BJ (cell line): ENCODE measurements at regions not wholly inside any gene's neighbourhood (a gene's known extent, or its start where the extent isn't known, plus 50 kb on each side); places are given as distances from the start of the nearest gene placed in this dataset.

ENCODE experiments used
- CTCF ChIA-PET: fragments of 350-600 bp; formaldehyde crosslinking; extraction: SDS; loops from one replicate; lab custom pipeline; 2021; ENCODE audit warnings: antibody characterized with exemption, inconsistent platforms; lab: Yijun Ruan, JAX
- POLR2A ChIA-PET: fragments of 300-600 bp; sonication (Branson Sonifier 250); formaldehyde crosslinking; extraction: SDS; loops from one replicate; lab custom pipeline; 2021; ENCODE audit warnings: antibody characterized with exemption; lab: Charles Lee
- DNase-seq: peaks from one replicate; pipeline ENCODE4 v3.0.0-alpha.2; 2011; ENCODE audit warnings: low read depth
- H3K27me3 ChIP-seq: 2 replicates; pipeline ENCODE4 v1.6.0; 2011; ENCODE audit warnings: low read length; ENCODE audit not compliant: control insufficient read depth, insufficient read depth
- H3K36me3 ChIP-seq: 2 replicates; pipeline ENCODE4 v1.5.1; 2011; ENCODE audit warnings: low read length; ENCODE audit not compliant: control insufficient read depth, insufficient read depth
- H3K4me3 ChIP-seq: 2 replicates; pipeline ENCODE4 v1.5.1; 2011; ENCODE audit warnings: low read depth, mild to moderate bottlenecking, control low read depth, low read length
- CTCF ChIP-seq: IDR thresholded peaks from 2 replicates; pipeline ENCODE4 v1.5.1; 2011; ENCODE audit warnings: low read depth, mild to moderate bottlenecking, control low read depth, inconsistent platforms, low read length, moderate library complexity; ENCODE audit not compliant: insufficient read depth

- POLR2A ChIA-PET: no interaction called here
- TF ChIP-seq CTCF: no peak
- CTCF ChIA-PET: interaction anchor here (1.7 kb wide), 1 partner anchor 9 kb away, joined by 6 read pairs; no protein-coding TSS in a partner anchor
- Histone ChIP-seq H3K27me3 (peaks cover 44% of the 10 kb centered on the region), H3K4me3 (no peak overlapping the region), H3K36me3 (no peaks in the 10 kb centered on the region)
- DNase-seq: no peak
Measured at GRCh38 chr11:123362941-123363340, 67.1 kb upstream of the GRAMD1B start.

- Histone ChIP-seq H3K4me3 (no peak overlapping the region), H3K36me3 (no peaks in the 10 kb centered on the region), H3K27me3 (peaks cover 48% of the 10 kb centered on the region)
- TF ChIP-seq CTCF: no peak
- no peak for DNase-seq
- CTCF ChIA-PET: interaction anchor here (1.7 kb wide), 1 partner anchor 9 kb away, joined by 6 read pairs; no protein-coding TSS in a partner anchor
- POLR2A ChIA-PET: no interaction called here
Measured at GRCh38 chr11:123362186-123362585, 67.9 kb upstream of the GRAMD1B start.

- ChIA-PET POLR2A (no interaction called here), CTCF (no interaction called here)
- no peaks in the 10 kb centered on the region for H3K36me3 ChIP-seq
- H3K27me3 ChIP-seq: peaks cover 45% of the 10 kb centered on the region
- H3K4me3 ChIP-seq: no peak overlapping the region
- TF ChIP-seq CTCF: no peak
- no peak for DNase-seq
Measured at GRCh38 chr11:123361110-123361509, 69.0 kb upstream of the GRAMD1B start.

- Histone ChIP-seq H3K36me3 (no peaks in the 10 kb centered on the region), H3K27me3 (peaks cover 42% of the 10 kb centered on the region), H3K4me3 (no peak overlapping the region)
- no peak for DNase-seq
- ChIA-PET CTCF (no interaction called here), POLR2A (no interaction called here)
- TF ChIP-seq CTCF: no peak
Measured at GRCh38 chr11:123360267-123360936, 69.7 kb upstream of the GRAMD1B start.

- peak; percentile 36 for TF ChIP-seq CTCF
- DNase-seq: no peak
- CTCF ChIA-PET: interaction anchor here (0.5 to 1.7 kb wide), 5 partner anchors 20 to 262 kb away, joined by 3 read pairs; no protein-coding TSS in a partner anchor
- POLR2A ChIA-PET: no interaction called here
- peaks cover 38% of the 10 kb centered on the region for H3K27me3 ChIP-seq
- peak overlapping the region; percentile 43 for H3K4me3 ChIP-seq
- H3K36me3 ChIP-seq: no peaks in the 10 kb centered on the region
Measured at GRCh38 chr11:123357990-123358827, 71.9 kb upstream of the GRAMD1B start.
